GM12878 (cell line): ENCODE measurements at regions not wholly inside any gene's neighbourhood (a gene's known extent, or its start where the extent isn't known, plus 50 kb on each side); places are given as distances from the start of the nearest gene placed in this dataset.

Experiments used
- ATAC-seq: fragments of 200-7000 bp; cut with Tn5 transposase; 3 replicates; pipeline ENCODE4 v1.9.1; 2020; ENCODE audit warnings: mild to moderate bottlenecking, moderate library complexity
- BruUV-seq: library from RNA; stranded (reverse); fragments of 400-500 nt; replicated peaks from 2 replicates; lab custom pipeline; 2021; lab: Mats Ljungman, UMichigan
- CTCF ChIA-PET: fragments of 300-600 bp; sonication (Branson Sonifier 250); formaldehyde crosslinking; extraction: SDS; loops from one replicate; lab custom pipeline; 2021; ENCODE audit warnings: inconsistent platforms; lab: Yijun Ruan, JAX
- POLR2A ChIA-PET: fragments of 350-600 bp; formaldehyde crosslinking; extraction: SDS; loops from one replicate; lab custom pipeline; 2021; ENCODE audit warnings: inconsistent platforms; lab: Charles Lee
- RAD21 ChIA-PET: fragments of 300-600 bp; sonication (Branson Sonifier 250); formaldehyde crosslinking; loops from one replicate; lab custom pipeline; 2023; ENCODE audit warnings: antibody characterized with exemption; ENCODE audit not compliant: unreplicated experiment; lab: Charles Lee
- SMC1A ChIA-PET: fragments of 300-600 bp; sonication (Branson Sonifier 250); formaldehyde crosslinking; loops from one replicate; lab custom pipeline; 2023; ENCODE audit not compliant: unreplicated experiment, uncharacterized antibody; lab: Charles Lee
- DNase-seq: peaks from one replicate; pipeline ENCODE4 v3.0.0-alpha.2; 2011; ENCODE audit warnings: low read depth, low spot score
- FAIRE-seq: peaks from 3 replicates; lab custom pipeline; 2011; peaks lifted over from hg19 to GRCh38; lab: Jason Lieb, UNC
- H2AFZ ChIP-seq: 2 replicates; pipeline ENCODE4 v1.6.0; 2011; ENCODE audit warnings: low read depth, low read length, control low read depth; ENCODE audit not compliant: control insufficient read depth
- H3K27ac ChIP-seq: 2 replicates; pipeline ENCODE4 v1.5.1; 2011; ENCODE audit warnings: control low read depth; ENCODE audit not compliant: control insufficient read depth, insufficient read depth
- H3K27me3 ChIP-seq, 2 experiments: replicated peaks in 1 of 2; 2 replicates each; pipeline versions ENCODE4 v1.6.0 to v1.6.1; 2011; ENCODE audit warnings: low read length in 1 of 2; ENCODE audit not compliant: control insufficient read depth in 2 of 2, insufficient read depth in 2 of 2
- H3K36me3 ChIP-seq, 2 experiments: 2 replicates each; pipeline ENCODE4 v1.5.1; 2011; ENCODE audit warnings: low read length in 1 of 2; ENCODE audit not compliant: control insufficient read depth in 2 of 2, insufficient read depth in 2 of 2
- H3K4me1 ChIP-seq: 2 replicates; pipeline ENCODE4 v1.6.1; 2011; ENCODE audit warnings: mild to moderate bottlenecking, low read length, moderate library complexity, mixed read lengths; ENCODE audit not compliant: control insufficient read depth, insufficient read depth
- H3K4me2 ChIP-seq: 2 replicates; pipeline ENCODE4 v1.6.0; 2011; ENCODE audit warnings: control low read depth; ENCODE audit not compliant: control insufficient read depth, insufficient read depth
- H3K4me3 ChIP-seq: fragments of 200-600 bp; sonication (generic); 2 replicates; pipeline ENCODE4 v1.5.1; 2016
- H3K79me2 ChIP-seq: 2 replicates; pipeline ENCODE4 v1.6.0; 2011; ENCODE audit warnings: low read length; ENCODE audit not compliant: control insufficient read depth, insufficient read depth
- H3K9ac ChIP-seq: 2 replicates; pipeline ENCODE4 v1.8.0; 2011; ENCODE audit warnings: low read length, control low read depth, mixed read lengths; ENCODE audit not compliant: control insufficient read depth, insufficient read depth
- H3K9me3 ChIP-seq: replicated peaks from 3 replicates; pipeline ENCODE4 v1.5.1; 2011; ENCODE audit warnings: mild to moderate bottlenecking, low read length; ENCODE audit not compliant: control insufficient read depth, insufficient read depth
- H4K20me1 ChIP-seq: 2 replicates; pipeline ENCODE4 v1.6.0; 2011; ENCODE audit not compliant: control insufficient read depth, insufficient read depth
- ASH2L ChIP-seq: fragments of 300-600, 200-600 bp; sonication (generic); IDR thresholded peaks from 2 replicates; pipeline ENCODE4 v1.6.1; 2017; ENCODE audit warnings: low read depth, mild to moderate bottlenecking, borderline replicate concordance
- BACH1 ChIP-seq: fragments of 450-650 bp; IDR thresholded peaks from 2 replicates; pipeline ENCODE4 v1.6.1; 2017; ENCODE audit warnings: mild to moderate bottlenecking, borderline replicate concordance
- CBX5 ChIP-seq: sonication (generic); IDR thresholded peaks from 2 replicates; pipeline ENCODE4 v1.6.1; 2016; ENCODE audit warnings: low read depth, moderate library complexity, mild to moderate bottlenecking, inconsistent platforms
- CHD2 ChIP-seq: IDR thresholded peaks from 2 replicates; pipeline ENCODE4 v1.6.1; 2011; ENCODE audit warnings: low read depth, low read length, improper control_type of control experiment, borderline replicate concordance
- CREM ChIP-seq: IDR thresholded peaks from 2 replicates; pipeline ENCODE4 v1.6.1; 2014; ENCODE audit warnings: antibody characterized with exemption, low read depth
- E2F8 ChIP-seq: fragments of 450-650 bp; IDR thresholded peaks from 2 replicates; pipeline ENCODE4 v1.6.1; 2018; ENCODE audit warnings: mild to moderate bottlenecking, low read depth, moderate library complexity; ENCODE audit not compliant: partially characterized antibody
- EZH2 ChIP-seq: IDR thresholded peaks from 2 replicates; pipeline ENCODE4 v1.6.1; 2012; ENCODE audit warnings: low read depth, mild to moderate bottlenecking, control low read depth, inconsistent platforms, low read length, borderline replicate concordance; ENCODE audit not compliant: control insufficient read depth
- NR2F1 ChIP-seq: fragments of 450-650 bp; conservative IDR thresholded peaks from 2 replicates; pipeline ENCODE4 v1.6.1; 2017; ENCODE audit warnings: mild to moderate bottlenecking
- POLR2AphosphoS5 ChIP-seq: IDR thresholded peaks from 2 replicates; pipeline ENCODE4 v1.6.1; 2011; ENCODE audit warnings: mild to moderate bottlenecking, low read length, inconsistent platforms
- ZNF24 ChIP-seq: fragments of 450-650 bp; IDR thresholded peaks from 2 replicates; pipeline ENCODE4 v1.6.1; 2017; ENCODE audit warnings: antibody characterized with exemption, mild to moderate bottlenecking
- in situ Hi-C: fragments of 300-500 bp; cut with MboI; formaldehyde crosslinking; loops from 9 replicates; pipeline ENCODE4 v1.14.3; 2018; ENCODE audit warnings: mixed read lengths
- intact Hi-C: fragments of 100-400 bp; cut with micrococcal nuclease; formaldehyde crosslinking; loops from one replicate; pipeline ENCODE4 v1.14.2; 2022; ENCODE audit not compliant: unreplicated experiment
- TF ChIP-seq, protein P1 (sequence below): IDR thresholded peaks from 2 replicates; pipeline ENCODE4 v1.6.1; 2012; ENCODE audit warnings: low read depth, low read length, improper control_type of control experiment
- TF ChIP-seq, protein P2 (sequence below): fragments of 450-650 bp; conservative IDR thresholded peaks from 2 replicates; pipeline ENCODE4 v1.6.1; 2017; ENCODE audit warnings: mild to moderate bottlenecking, moderate library complexity
- TF ChIP-seq, protein P3 (sequence below): IDR thresholded peaks from 2 replicates; pipeline ENCODE4 v1.6.1; 2011; ENCODE audit warnings: low read depth, low read length, improper control_type of control experiment, borderline replicate concordance

DNA sequence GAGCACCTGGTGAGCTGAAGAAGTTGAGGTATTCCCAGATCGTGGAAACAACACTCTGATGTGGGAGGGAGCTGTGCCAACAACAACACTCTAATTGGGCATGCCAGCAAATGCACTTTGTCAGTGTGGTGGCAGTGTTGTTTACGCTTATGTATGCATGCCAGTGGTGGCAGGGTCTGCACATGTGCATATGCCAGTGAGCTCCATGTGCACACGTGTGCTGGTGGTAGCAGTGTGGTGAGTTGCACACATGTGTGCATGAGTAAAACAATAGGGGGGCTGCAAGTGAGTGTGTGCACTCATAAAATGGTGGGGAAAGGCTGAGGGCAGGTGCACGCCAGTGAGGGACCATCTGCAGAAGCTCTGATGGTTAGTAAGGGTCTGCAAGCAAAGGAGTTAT lies 134.2 kb downstream of the DMRTA1 start (continued):
- TF ChIP-seq ASH2L (no peak), ZNF24 (no peak), BACH1 (no peak), POLR2AphosphoS5 (no peak), NR2F1 (no peak), E2F8 (no peak)
- TF ChIP-seq, protein P1, sequence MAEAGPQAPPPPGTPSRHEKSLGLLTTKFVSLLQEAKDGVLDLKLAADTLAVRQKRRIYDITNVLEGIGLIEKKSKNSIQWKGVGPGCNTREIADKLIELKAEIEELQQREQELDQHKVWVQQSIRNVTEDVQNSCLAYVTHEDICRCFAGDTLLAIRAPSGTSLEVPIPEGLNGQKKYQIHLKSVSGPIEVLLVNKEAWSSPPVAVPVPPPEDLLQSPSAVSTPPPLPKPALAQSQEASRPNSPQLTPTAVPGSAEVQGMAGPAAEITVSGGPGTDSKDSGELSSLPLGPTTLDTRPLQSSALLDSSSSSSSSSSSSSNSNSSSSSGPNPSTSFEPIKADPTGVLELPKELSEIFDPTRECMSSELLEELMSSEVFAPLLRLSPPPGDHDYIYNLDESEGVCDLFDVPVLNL = no peak

DNA sequence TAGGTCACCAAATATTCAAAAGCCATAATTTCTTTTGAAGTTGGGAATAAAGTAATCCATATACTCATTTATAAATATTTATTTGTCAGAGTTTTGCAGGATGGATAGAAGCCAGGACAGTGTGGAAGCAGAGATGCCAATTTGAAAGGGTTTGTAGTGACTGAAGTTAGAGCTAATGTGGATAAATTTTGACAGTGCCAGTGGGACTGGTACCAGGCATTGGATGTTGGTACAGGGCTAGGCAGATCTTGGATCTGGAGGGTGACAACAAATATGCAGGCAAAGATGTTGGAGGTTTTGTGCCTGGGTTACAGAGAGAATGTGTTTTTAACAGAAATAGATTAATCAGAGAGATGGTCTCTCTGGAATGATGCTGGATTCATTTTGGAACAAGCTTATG lies 135.6 kb downstream of the DMRTA1 start:
- ChIA-PET SMC1A (no interaction called here), RAD21 (no interaction called here), CTCF (interaction anchor here (0.6 to 1.2 kb wide), 3 partner anchors 11 to 513 kb away, joined by 3 read pairs; no protein-coding TSS in a partner anchor), POLR2A (no interaction called here)
- in situ Hi-C loops = no loop called here
- FAIRE-seq (no peak), ATAC-seq (no peak), DNase-seq (no peak)
- no peaks in the 10 kb centered on the region for H3K9me3 ChIP-seq
- no TSS peak for BruUV-seq
- no peaks in the 10 kb centered on the region for H3K27me3 ChIP-seq
- H4K20me1 ChIP-seq = no peaks in the 10 kb centered on the region
- H3K4me2 ChIP-seq = no peak overlapping the region
- no peak overlapping the region for H3K27ac ChIP-seq
- no peaks in the 10 kb centered on the region for H3K4me1 ChIP-seq
- no peak overlapping the region for H3K4me3 ChIP-seq
- no peaks in the 10 kb centered on the region for H3K36me3 ChIP-seq
- no peak overlapping the region for H3K9ac ChIP-seq
- H2AFZ ChIP-seq = no peak overlapping the region
- H3K79me2 ChIP-seq = no peaks in the 10 kb centered on the region
- intact Hi-C loops = no loop called here
- TF ChIP-seq, protein P2, sequence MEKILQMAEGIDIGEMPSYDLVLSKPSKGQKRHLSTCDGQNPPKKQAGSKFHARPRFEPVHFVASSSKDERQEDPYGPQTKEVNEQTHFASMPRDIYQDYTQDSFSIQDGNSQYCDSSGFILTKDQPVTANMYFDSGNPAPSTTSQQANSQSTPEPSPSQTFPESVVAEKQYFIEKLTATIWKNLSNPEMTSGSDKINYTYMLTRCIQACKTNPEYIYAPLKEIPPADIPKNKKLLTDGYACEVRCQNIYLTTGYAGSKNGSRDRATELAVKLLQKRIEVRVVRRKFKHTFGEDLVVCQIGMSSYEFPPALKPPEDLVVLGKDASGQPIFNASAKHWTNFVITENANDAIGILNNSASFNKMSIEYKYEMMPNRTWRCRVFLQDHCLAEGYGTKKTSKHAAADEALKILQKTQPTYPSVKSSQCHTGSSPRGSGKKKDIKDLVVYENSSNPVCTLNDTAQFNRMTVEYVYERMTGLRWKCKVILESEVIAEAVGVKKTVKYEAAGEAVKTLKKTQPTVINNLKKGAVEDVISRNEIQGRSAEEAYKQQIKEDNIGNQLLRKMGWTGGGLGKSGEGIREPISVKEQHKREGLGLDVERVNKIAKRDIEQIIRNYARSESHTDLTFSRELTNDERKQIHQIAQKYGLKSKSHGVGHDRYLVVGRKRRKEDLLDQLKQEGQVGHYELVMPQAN = no peak
- no peak for TF ChIP-seq CBX5
- TF ChIP-seq CHD2 = no peak
- no peak for TF ChIP-seq CREM
- TF ChIP-seq EZH2 = no peak
- TF ChIP-seq, protein P3, sequence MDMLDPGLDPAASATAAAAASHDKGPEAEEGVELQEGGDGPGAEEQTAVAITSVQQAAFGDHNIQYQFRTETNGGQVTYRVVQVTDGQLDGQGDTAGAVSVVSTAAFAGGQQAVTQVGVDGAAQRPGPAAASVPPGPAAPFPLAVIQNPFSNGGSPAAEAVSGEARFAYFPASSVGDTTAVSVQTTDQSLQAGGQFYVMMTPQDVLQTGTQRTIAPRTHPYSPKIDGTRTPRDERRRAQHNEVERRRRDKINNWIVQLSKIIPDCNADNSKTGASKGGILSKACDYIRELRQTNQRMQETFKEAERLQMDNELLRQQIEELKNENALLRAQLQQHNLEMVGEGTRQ = no peak
